ENCODE measurements at regions not wholly inside any gene's neighbourhood (a gene's known extent, or its start where the extent isn't known, plus 50 kb on each side); places are given as distances from the start of the nearest gene placed in this dataset.

GRCh38 chr18:24543086-24543794 lies 82.8 kb downstream of the HRH4 start:
- no peak overlapping the region for H3K4me3 Mint-ChIP-seq
- H3K36me3 ChIP-seq (ENCODE audit: control insufficient read depth, insufficient read depth, low read length), result no peaks in the 10 kb centered on the region
- H3K4me3 ChIP-seq (ENCODE audit: low read length), result no peak overlapping the region
- intact Hi-C loops (cut with micrococcal nuclease), result no loop called here
- H3K27me3 Mint-ChIP-seq (ENCODE audit: low read depth in 2 of 2), result peaks cover 6 to 16% of the 10 kb centered on the region in 2 donors
- no peaks in the 10 kb centered on the region for H3K27me3 ChIP-seq (ENCODE audit: control insufficient read depth, insufficient read depth, low read length)
- DNase-seq, result no peak
- no peak for TF ChIP-seq CTCF (IDR thresholded peaks at IDR 0.05)
- no peak overlapping the region for H3K27ac Mint-ChIP-seq
- H3K4me1 ChIP-seq (ENCODE audit: control insufficient read depth, insufficient read depth, low read length), result no peaks in the 10 kb centered on the region
- no peaks in the 10 kb centered on the region for H3K9me3 Mint-ChIP-seq
- no peaks in the 10 kb centered on the region for H3K36me3 Mint-ChIP-seq
- H3K4me1 Mint-ChIP-seq, result no peaks in the 10 kb centered on the region
- H3K27ac ChIP-seq (ENCODE audit: low read length), result no peak overlapping the region
- WGBS (ENCODE audit: insufficient coverage), result 91% methylated on average over 4 of the region's 4 CpGs
- no peaks in the 10 kb centered on the region for H3K9me3 ChIP-seq (ENCODE audit: control insufficient read depth, insufficient read depth, low read length)
- ATAC-seq, result no peak

GRCh38 chr18:24543795-24544498 lies 83.5 kb downstream of the HRH4 start:
- H3K9me3 Mint-ChIP-seq, result no peaks in the 10 kb centered on the region
- TF ChIP-seq CTCF (IDR thresholded peaks at IDR 0.05), result no peak
- Histone ChIP-seq H3K27ac (ENCODE audit: low read length) (no peak overlapping the region), H3K4me3 (ENCODE audit: low read length) (no peak overlapping the region), H3K36me3 (ENCODE audit: control insufficient read depth, insufficient read depth, low read length) (no peaks in the 10 kb centered on the region), H3K4me1 (ENCODE audit: control insufficient read depth, insufficient read depth, low read length) (no peaks in the 10 kb centered on the region), H3K9me3 (ENCODE audit: control insufficient read depth, insufficient read depth, low read length) (no peaks in the 10 kb centered on the region), H3K27me3 (ENCODE audit: control insufficient read depth, insufficient read depth, low read length) (no peaks in the 10 kb centered on the region)
- H3K4me3 Mint-ChIP-seq, result no peak overlapping the region
- 78% methylated on average over 6 of the region's 6 CpGs for WGBS (ENCODE audit: insufficient coverage)
- H3K36me3 Mint-ChIP-seq, result no peaks in the 10 kb centered on the region
- peaks cover 0 to 9% of the 10 kb centered on the region in 2 donors for H3K27me3 Mint-ChIP-seq (ENCODE audit: low read depth in 2 of 2)
- H3K4me1 Mint-ChIP-seq, result no peaks in the 10 kb centered on the region
- DNase-seq (peak in 1 of 2 donors; percentile 15), ATAC-seq (no peak)
- no peak overlapping the region for H3K27ac Mint-ChIP-seq
- intact Hi-C loops (cut with micrococcal nuclease), result no loop called here

- 72% methylated on average over 4 of the region's 4 CpGs for WGBS (ENCODE audit: insufficient coverage)
- DNase-seq (no peak), ATAC-seq (no peak)
- Mint-ChIP-seq H3K27me3 (ENCODE audit: low read depth in 2 of 2) (peaks cover 0 to 7% of the 10 kb centered on the region in 2 donors), H3K27ac (no peak overlapping the region), H3K4me3 (no peak overlapping the region), H3K36me3 (no peaks in the 10 kb centered on the region), H3K4me1 (no peaks in the 10 kb centered on the region), H3K9me3 (no peaks in the 10 kb centered on the region)
- Histone ChIP-seq H3K27me3 (ENCODE audit: control insufficient read depth, insufficient read depth, low read length) (no peaks in the 10 kb centered on the region), H3K36me3 (ENCODE audit: control insufficient read depth, insufficient read depth, low read length) (no peaks in the 10 kb centered on the region), H3K27ac (ENCODE audit: low read length) (no peak overlapping the region), H3K4me3 (ENCODE audit: low read length) (no peak overlapping the region), H3K4me1 (ENCODE audit: control insufficient read depth, insufficient read depth, low read length) (no peaks in the 10 kb centered on the region), H3K9me3 (ENCODE audit: control insufficient read depth, insufficient read depth, low read length) (no peaks in the 10 kb centered on the region)
- TF ChIP-seq CTCF (IDR thresholded peaks at IDR 0.05), result no peak
- intact Hi-C loops (cut with micrococcal nuclease), result no loop called here
Measured at GRCh38 chr18:24544949-24545348, 84.5 kb downstream of the HRH4 start.
